Endothelial cell of umbilical vein (primary cell): ENCODE measurements at regions not wholly inside any gene's neighbourhood (a gene's known extent, or its start where the extent isn't known, plus 50 kb on each side); places are given as distances from the start of the nearest gene placed in this dataset.

Source experiments
- BruUV-seq: library from RNA; stranded (reverse); fragments of 400-500 nt; replicated peaks from 2 replicates; lab custom pipeline; 2021; lab: Mats Ljungman, UMichigan
- CTCF ChIA-PET: fragments of 300-600, 350-600 bp; sonication (Branson Sonifier 250); formaldehyde crosslinking; loops from one replicate; lab custom pipeline; 2021; ENCODE audit warnings: antibody characterized with exemption, inconsistent platforms; lab: Charles Lee
- POLR2A ChIA-PET: fragments of 300-600, 350-600 bp; sonication (Branson Sonifier 250); formaldehyde crosslinking; loops from one replicate; lab custom pipeline; 2021; ENCODE audit warnings: antibody characterized with exemption, inconsistent platforms; lab: Charles Lee
- DNase-seq: peaks from one replicate; pipeline ENCODE4 v3.0.0-alpha.2; 2011; ENCODE audit warnings: low read depth, low spot score
- FAIRE-seq: peaks from 2 replicates; lab custom pipeline; 2011; peaks lifted over from hg19 to GRCh38; lab: Jason Lieb, UNC
- H2AFZ ChIP-seq: 2 replicates; pipeline ENCODE4 v1.6.0; 2012; ENCODE audit warnings: low read depth, low read length, control low read depth, inconsistent platforms
- H3K27ac ChIP-seq: 2 replicates; pipeline ENCODE4 v1.5.1; 2011; ENCODE audit warnings: low read depth, mild to moderate bottlenecking, control low read depth, low read length, moderate library complexity; ENCODE audit not compliant: insufficient read depth
- H3K27me3 ChIP-seq, 2 experiments: 2 replicates each; pipeline versions ENCODE4 v1.6.0 to v1.6.1; 2011; ENCODE audit warnings: low read length in 2 of 2, mixed read lengths in 1 of 2; ENCODE audit not compliant: control insufficient read depth in 2 of 2, insufficient read depth in 2 of 2
- H3K36me3 ChIP-seq, 2 experiments: 2 replicates in 1 of 2; 3 replicates in 1 of 2; pipeline ENCODE4 v1.5.1; 2011; ENCODE audit warnings: low read length in 2 of 2, mild to moderate bottlenecking in 1 of 2, moderate library complexity in 1 of 2; ENCODE audit not compliant: control insufficient read depth in 2 of 2, insufficient read depth in 2 of 2; ENCODE audit errors: extremely low read depth in 1 of 2
- H3K4me1 ChIP-seq: 3 replicates; pipeline ENCODE4 v1.5.1; 2011; ENCODE audit warnings: mild to moderate bottlenecking, low read length; ENCODE audit not compliant: control insufficient read depth, insufficient read depth; ENCODE audit errors: extremely low read depth
- H3K4me2 ChIP-seq: 2 replicates; pipeline ENCODE4 v1.6.1; 2011; ENCODE audit warnings: low read length, control low read depth, mixed read lengths; ENCODE audit not compliant: insufficient read depth
- H3K4me3 ChIP-seq, 3 experiments: fragments of 200-600 bp in 1 of 3; sonication (generic), shearing (Covaris generic) in 1 of 3; replicated peaks in 1 of 3; 2 replicates each; pipeline ENCODE4 v1.5.1; 2011 to 2016; ENCODE audit warnings: control low read depth in 3 of 3, low read length in 3 of 3, mild to moderate bottlenecking in 2 of 3, inconsistent platforms in 1 of 3, low read depth in 1 of 3, moderate library complexity in 1 of 3; ENCODE audit not compliant: insufficient read depth in 1 of 3
- H3K79me2 ChIP-seq: 2 replicates; pipeline ENCODE4 v1.6.0; 2012; ENCODE audit warnings: low read length, inconsistent platforms; ENCODE audit not compliant: control insufficient read depth, insufficient read depth
- H3K9ac ChIP-seq: replicated peaks from 2 replicates; pipeline ENCODE3; 2011; ENCODE audit warnings: low read length, control low read depth; ENCODE audit not compliant: insufficient read depth; ENCODE audit errors: extremely low read depth
- H3K9me1 ChIP-seq: replicated peaks from 3 replicates; pipeline ENCODE4 v1.6.0; 2011; ENCODE audit warnings: mild to moderate bottlenecking, low read length; ENCODE audit not compliant: control insufficient read depth, insufficient read depth; ENCODE audit errors: extremely low read depth
- H3K9me3 ChIP-seq: replicated peaks from 2 replicates; pipeline ENCODE4 v1.5.1; 2012; ENCODE audit warnings: low read length, inconsistent platforms; ENCODE audit not compliant: control insufficient read depth, insufficient read depth
- H4K20me1 ChIP-seq: replicated peaks from 2 replicates; pipeline ENCODE3; 2011; ENCODE audit warnings: mild to moderate bottlenecking, low read length; ENCODE audit not compliant: control insufficient read depth, insufficient read depth; ENCODE audit errors: extremely low read depth
- EZH2 ChIP-seq: IDR thresholded peaks from 2 replicates; pipeline ENCODE4 v1.6.1; 2012; ENCODE audit warnings: borderline replicate concordance, low read depth, mild to moderate bottlenecking, moderate library complexity, low read length, inconsistent platforms; ENCODE audit not compliant: severe bottlenecking
- FOS ChIP-seq: IDR thresholded peaks from 2 replicates; pipeline ENCODE4 v1.6.1; 2011; ENCODE audit warnings: mild to moderate bottlenecking, low read length, moderate library complexity, borderline replicate concordance; ENCODE audit not compliant: insufficient read depth
- GATA2 ChIP-seq: IDR thresholded peaks from 2 replicates; pipeline ENCODE4 v1.7.0; 2011; ENCODE audit warnings: low read depth, mild to moderate bottlenecking, moderate library complexity, mixed read lengths, low read length; ENCODE audit not compliant: insufficient read length, insufficient read depth
- JUN ChIP-seq: IDR thresholded peaks from 2 replicates; pipeline ENCODE4 v1.6.1; 2011; ENCODE audit warnings: borderline replicate concordance, low read depth; ENCODE audit not compliant: insufficient read length, insufficient read depth
- MAX ChIP-seq: IDR thresholded peaks from 2 replicates; pipeline ENCODE4 v1.6.1; 2011; ENCODE audit not compliant: insufficient read depth, insufficient read length
- MYC ChIP-seq: IDR thresholded peaks from one replicate; pipeline ENCODE4 v1.6.1; 2011; ENCODE audit warnings: mild to moderate bottlenecking, low read depth, low read length
- POLR2A ChIP-seq: IDR thresholded peaks from 2 replicates; pipeline ENCODE4 v1.6.1; 2012; ENCODE audit warnings: low read depth, mild to moderate bottlenecking, control low read depth, low read length
- POLR2AphosphoS5 ChIP-seq: IDR thresholded peaks from 2 replicates; pipeline ENCODE4 v1.6.1; 2012; ENCODE audit warnings: low read depth, mild to moderate bottlenecking, control low read depth, low read length, moderate library complexity; ENCODE audit not compliant: insufficient read depth
- dilution Hi-C: fragments of 300-500 bp; cut with MboI; formaldehyde crosslinking; loops from one replicate; pipeline ENCODE4 v1.15.0; 2019; ENCODE audit warnings: low sequenced_read_pairs; ENCODE audit not compliant: extremely low pct_ligation_motif_present
- intact Hi-C: fragments of 100-400 bp; cut with micrococcal nuclease; formaldehyde crosslinking; loops from one replicate; pipeline ENCODE4 v1.10.0; 2022
- TF ChIP-seq, protein P1 (sequence below), 2 donors: IDR thresholded peaks; 1 replicate in 1 of 2; 2 replicates in 1 of 2; pipeline ENCODE4 v1.5.1; 2011; ENCODE audit warnings: low read length in 2 of 2, mild to moderate bottlenecking in 2 of 2, moderate library complexity in 2 of 2, control low read depth in 1 of 2, inconsistent platforms in 1 of 2, low read depth in 1 of 2; ENCODE audit not compliant: insufficient read depth in 1 of 2; ENCODE audit errors: extremely low read depth in 1 of 2

DNA sequence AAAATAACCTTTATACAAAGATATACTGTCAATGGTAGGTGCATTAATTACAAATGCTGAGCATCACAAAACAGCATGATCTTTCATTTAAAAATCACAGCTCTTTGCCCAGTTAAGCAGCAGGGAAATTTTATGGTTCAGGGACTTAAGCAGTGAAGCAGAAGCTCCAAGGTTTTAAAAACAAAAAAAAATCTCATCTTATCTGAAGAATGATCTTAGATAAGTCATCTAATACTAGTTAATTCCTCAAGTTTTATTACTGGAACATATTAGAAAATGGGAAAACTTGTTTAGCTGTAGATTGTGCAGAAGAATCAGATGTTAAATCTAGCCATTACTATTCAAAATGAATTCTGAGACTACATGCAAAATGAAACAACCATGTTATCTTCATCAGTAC is 289.9 kb downstream of the GASK1B start:
- Histone ChIP-seq H3K9me1 (no peaks in the 10 kb centered on the region), H3K79me2 (no peaks in the 10 kb centered on the region), H3K9me3 (no peaks in the 10 kb centered on the region), H3K4me2 (no peak overlapping the region), H4K20me1 (no peaks in the 10 kb centered on the region), H3K27ac (no peak overlapping the region), H3K9ac (no peak overlapping the region), H3K36me3 (no peaks in the 10 kb centered on the region), H3K27me3 (no peaks in the 10 kb centered on the region), H3K4me3 (no peak overlapping the region), H3K4me1 (no peaks in the 10 kb centered on the region), H2AFZ (no peak overlapping the region)
- dilution Hi-C loops (no loop called here), intact Hi-C loops (no loop called here)
- FAIRE-seq (no peak), DNase-seq (no peak)
- TF ChIP-seq EZH2 (no peak), MAX (no peak), POLR2AphosphoS5 (no peak), FOS (no peak), MYC (no peak), POLR2A (no peak), GATA2 (no peak), JUN (no peak)
- TF ChIP-seq, protein P1, sequence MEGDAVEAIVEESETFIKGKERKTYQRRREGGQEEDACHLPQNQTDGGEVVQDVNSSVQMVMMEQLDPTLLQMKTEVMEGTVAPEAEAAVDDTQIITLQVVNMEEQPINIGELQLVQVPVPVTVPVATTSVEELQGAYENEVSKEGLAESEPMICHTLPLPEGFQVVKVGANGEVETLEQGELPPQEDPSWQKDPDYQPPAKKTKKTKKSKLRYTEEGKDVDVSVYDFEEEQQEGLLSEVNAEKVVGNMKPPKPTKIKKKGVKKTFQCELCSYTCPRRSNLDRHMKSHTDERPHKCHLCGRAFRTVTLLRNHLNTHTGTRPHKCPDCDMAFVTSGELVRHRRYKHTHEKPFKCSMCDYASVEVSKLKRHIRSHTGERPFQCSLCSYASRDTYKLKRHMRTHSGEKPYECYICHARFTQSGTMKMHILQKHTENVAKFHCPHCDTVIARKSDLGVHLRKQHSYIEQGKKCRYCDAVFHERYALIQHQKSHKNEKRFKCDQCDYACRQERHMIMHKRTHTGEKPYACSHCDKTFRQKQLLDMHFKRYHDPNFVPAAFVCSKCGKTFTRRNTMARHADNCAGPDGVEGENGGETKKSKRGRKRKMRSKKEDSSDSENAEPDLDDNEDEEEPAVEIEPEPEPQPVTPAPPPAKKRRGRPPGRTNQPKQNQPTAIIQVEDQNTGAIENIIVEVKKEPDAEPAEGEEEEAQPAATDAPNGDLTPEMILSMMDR (IDR thresholded peaks at IDR 0.05; ENCODE audit: extremely low read depth in 1 of 2, insufficient read depth in 1 of 2, low read depth in 1 of 2, low read length in 2 of 2), result no peak
- no TSS peak for BruUV-seq
- ChIA-PET POLR2A (no interaction called here), CTCF (interaction anchor here (1.8 to 1.9 kb wide), 2 partner anchors 10 to 22 kb away, joined by 5 read pairs; no protein-coding TSS in a partner anchor)
